ENCODE measurements at regions not wholly inside any gene's neighbourhood (a gene's known extent, or its start where the extent isn't known, plus 50 kb on each side); places are given as distances from the start of the nearest gene placed in this dataset.

- TF ChIP-seq, protein P1, sequence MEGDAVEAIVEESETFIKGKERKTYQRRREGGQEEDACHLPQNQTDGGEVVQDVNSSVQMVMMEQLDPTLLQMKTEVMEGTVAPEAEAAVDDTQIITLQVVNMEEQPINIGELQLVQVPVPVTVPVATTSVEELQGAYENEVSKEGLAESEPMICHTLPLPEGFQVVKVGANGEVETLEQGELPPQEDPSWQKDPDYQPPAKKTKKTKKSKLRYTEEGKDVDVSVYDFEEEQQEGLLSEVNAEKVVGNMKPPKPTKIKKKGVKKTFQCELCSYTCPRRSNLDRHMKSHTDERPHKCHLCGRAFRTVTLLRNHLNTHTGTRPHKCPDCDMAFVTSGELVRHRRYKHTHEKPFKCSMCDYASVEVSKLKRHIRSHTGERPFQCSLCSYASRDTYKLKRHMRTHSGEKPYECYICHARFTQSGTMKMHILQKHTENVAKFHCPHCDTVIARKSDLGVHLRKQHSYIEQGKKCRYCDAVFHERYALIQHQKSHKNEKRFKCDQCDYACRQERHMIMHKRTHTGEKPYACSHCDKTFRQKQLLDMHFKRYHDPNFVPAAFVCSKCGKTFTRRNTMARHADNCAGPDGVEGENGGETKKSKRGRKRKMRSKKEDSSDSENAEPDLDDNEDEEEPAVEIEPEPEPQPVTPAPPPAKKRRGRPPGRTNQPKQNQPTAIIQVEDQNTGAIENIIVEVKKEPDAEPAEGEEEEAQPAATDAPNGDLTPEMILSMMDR (IDR thresholded peaks at IDR 0.05) = no peak
- TF ChIP-seq POLR2AphosphoS5 (IDR thresholded peaks at IDR 0.05) (no peak), POLR2A (IDR thresholded peaks at IDR 0.05) (no peak), EP300 (IDR thresholded peaks at IDR 0.05) (no peak)
Observed at GRCh38 chr4:124945422-124945821, 232.9 kb upstream of the ANKRD50 start.
